Liver (tissue), 8 donors: ENCODE measurements at regions not wholly inside any gene's neighbourhood (a gene's known extent, or its start where the extent isn't known, plus 50 kb on each side); places are given as distances from the start of the nearest gene placed in this dataset.

ENCODE experiments used
- DNase-seq: peaks from one replicate; pipeline ENCODE4 v3.0.0-alpha.2; 2017; ENCODE audit warnings: low spot score
- H3K27ac ChIP-seq, 2 donors: one replicate each; pipeline ENCODE4 v1.7.0; 2013; ENCODE audit warnings: inconsistent platforms in 2 of 2, low read length in 2 of 2, control low read depth in 1 of 2, low read depth in 1 of 2, mild to moderate bottlenecking in 1 of 2
- H3K27me3 ChIP-seq, 4 donors: one replicate each; pipeline versions ENCODE4 v1.6.1 to v1.7.0; 2013; ENCODE audit warnings: low read length in 3 of 4, inconsistent platforms in 1 of 4, mild to moderate bottlenecking in 1 of 4, moderate library complexity in 1 of 4; ENCODE audit not compliant: control insufficient read depth in 4 of 4, insufficient read depth in 4 of 4
- H3K36me3 ChIP-seq, 4 donors: one replicate each; pipeline versions ENCODE4 v1.6.1 to v1.7.0; 2013; ENCODE audit warnings: low read length in 3 of 4, mild to moderate bottlenecking in 3 of 4, low read depth in 1 of 4, moderate library complexity in 1 of 4; ENCODE audit not compliant: control insufficient read depth in 4 of 4, insufficient read depth in 3 of 4
- H3K4me1 ChIP-seq, 4 donors: one replicate each; pipeline versions ENCODE4 v1.6.1 to v1.7.0; 2013; ENCODE audit warnings: low read length in 3 of 4, mild to moderate bottlenecking in 3 of 4, moderate library complexity in 1 of 4; ENCODE audit not compliant: control insufficient read depth in 4 of 4, insufficient read depth in 4 of 4
- H3K4me3 ChIP-seq, 3 donors: one replicate each; pipeline versions ENCODE4 v1.6.1 to v1.7.0; 2013; ENCODE audit warnings: low read length in 3 of 3, control low read depth in 1 of 3, low read depth in 1 of 3, mild to moderate bottlenecking in 1 of 3
- H3K9ac ChIP-seq, 2 donors: one replicate each; pipeline ENCODE4 v1.7.0; 2013; ENCODE audit warnings: low read length in 2 of 2, mild to moderate bottlenecking in 2 of 2, moderate library complexity in 2 of 2, control low read depth in 1 of 2, low read depth in 1 of 2
- H3K9me3 ChIP-seq, 4 donors: one replicate each; pipeline versions ENCODE4 v1.6.1 to v1.7.0; 2013; ENCODE audit warnings: low read length in 3 of 4; ENCODE audit not compliant: control insufficient read depth in 4 of 4
- ATF3 ChIP-seq: IDR thresholded peaks from 2 replicates; pipeline ENCODE4 v1.6.1; 2016; ENCODE audit warnings: antibody characterized with exemption
- CTCF ChIP-seq: fragments of 150-350 bp; IDR thresholded peaks from 2 replicates; pipeline ENCODE4 v1.5.1; 2017; ENCODE audit warnings: improper control_type of control experiment, low read depth, low read length; ENCODE audit not compliant: missing input control
- FOXA1 ChIP-seq: IDR thresholded peaks from 2 replicates; pipeline ENCODE4 v1.6.1; 2016; ENCODE audit warnings: antibody characterized with exemption
- FOXA2 ChIP-seq: IDR thresholded peaks from 2 replicates; pipeline ENCODE4 v1.6.1; 2016; ENCODE audit warnings: antibody characterized with exemption
- GABPA ChIP-seq, 2 donors: IDR thresholded peaks in 1 of 2; conservative IDR thresholded peaks in 1 of 2; 2 replicates each; pipeline ENCODE4 v1.6.1; 2016; ENCODE audit warnings: antibody characterized with exemption in 2 of 2, mild to moderate bottlenecking in 1 of 2, moderate library complexity in 1 of 2
- HNF4A ChIP-seq, 2 donors: conservative IDR thresholded peaks; 2 replicates each; pipeline ENCODE4 v1.6.1; 2016; ENCODE audit warnings: antibody characterized with exemption in 2 of 2, mild to moderate bottlenecking in 2 of 2
- HNF4G ChIP-seq: IDR thresholded peaks from 2 replicates; pipeline ENCODE4 v1.6.1; 2016; ENCODE audit warnings: antibody characterized with exemption
- JUND ChIP-seq, 2 donors: IDR thresholded peaks; 2 replicates each; pipeline ENCODE4 v1.6.1; 2016; ENCODE audit warnings: antibody characterized with exemption in 2 of 2
- NR2F2 ChIP-seq: IDR thresholded peaks from 2 replicates; pipeline ENCODE4 v1.6.1; 2016; ENCODE audit warnings: antibody characterized with exemption
- RAD21 ChIP-seq, 2 donors: IDR thresholded peaks; 2 replicates each; pipeline ENCODE4 v1.6.1; 2016; ENCODE audit warnings: antibody characterized with exemption in 2 of 2, mild to moderate bottlenecking in 2 of 2
- RXRA ChIP-seq, 2 donors: IDR thresholded peaks; 2 replicates each; pipeline ENCODE4 v1.6.1; 2017 to 2018; ENCODE audit warnings: antibody characterized with exemption in 2 of 2, mild to moderate bottlenecking in 1 of 2
- SP1 ChIP-seq: IDR thresholded peaks from 2 replicates; pipeline ENCODE4 v1.6.1; 2018; ENCODE audit warnings: antibody characterized with exemption, mild to moderate bottlenecking
- TAF1 ChIP-seq: conservative IDR thresholded peaks from 2 replicates; pipeline ENCODE4 v1.6.1; 2016; ENCODE audit warnings: antibody characterized with exemption, mild to moderate bottlenecking
- YY1 ChIP-seq: IDR thresholded peaks from 2 replicates; pipeline ENCODE4 v1.6.1; 2016; ENCODE audit warnings: antibody characterized with exemption, mild to moderate bottlenecking
- ZBTB33 ChIP-seq: IDR thresholded peaks from 2 replicates; pipeline ENCODE4 v1.6.1; 2016; ENCODE audit warnings: antibody characterized with exemption
- WGBS: extraction: QIAGEN DNeasy Blood & Tissue Kit; methylation state at CpG from one replicate; pipeline ENCODE4 v1.1.7; 2013; 5-methylcytosine and 5-hydroxymethylcytosine counted together
- donor health status: healthy.
- donor health status: healthy.
- donor health status: healthy.
- donor health status: healthy.
- donor health status: healthy.

DNA sequence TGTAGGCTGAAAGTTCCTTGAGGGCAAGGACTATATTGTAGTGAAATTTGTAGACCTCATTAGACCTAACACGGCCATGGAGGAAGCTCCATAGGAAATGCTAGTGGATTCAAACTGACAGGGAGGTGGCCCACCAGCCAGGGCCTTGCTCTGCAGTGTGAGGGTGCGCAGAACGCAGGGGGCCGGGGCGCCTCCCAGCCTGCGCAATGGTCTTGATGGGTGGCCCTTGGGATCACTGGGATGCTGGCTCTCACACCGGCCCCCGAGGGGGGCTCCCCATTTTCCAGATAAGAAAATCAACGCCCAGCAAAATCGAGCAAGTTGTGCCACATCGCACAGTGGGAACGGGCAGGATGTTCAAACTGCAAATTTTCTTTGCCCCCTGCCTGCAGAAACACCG, 655.4 kb downstream of the GALR1 start:
- Histone ChIP-seq H3K4me1 (peaks cover 0 to 4% (median 2%) of the 10 kb centered on the region in 4 donors), H3K9me3 (no peaks in the 10 kb centered on the region), H3K4me3 (no peak overlapping the region), H3K36me3 (no peaks in the 10 kb centered on the region), H3K9ac (no peak overlapping the region), H3K27ac (no peak overlapping the region), H3K27me3 (no peaks in the 10 kb centered on the region)
- DNase-seq, result no peak
- WGBS, result 80% methylated on average over 13 of the region's 13 CpGs
- TF ChIP-seq YY1, result no peak
- no peak for TF ChIP-seq CTCF
- TF ChIP-seq JUND (IDR thresholded peaks at IDR 0.05), result no peak

DNA sequence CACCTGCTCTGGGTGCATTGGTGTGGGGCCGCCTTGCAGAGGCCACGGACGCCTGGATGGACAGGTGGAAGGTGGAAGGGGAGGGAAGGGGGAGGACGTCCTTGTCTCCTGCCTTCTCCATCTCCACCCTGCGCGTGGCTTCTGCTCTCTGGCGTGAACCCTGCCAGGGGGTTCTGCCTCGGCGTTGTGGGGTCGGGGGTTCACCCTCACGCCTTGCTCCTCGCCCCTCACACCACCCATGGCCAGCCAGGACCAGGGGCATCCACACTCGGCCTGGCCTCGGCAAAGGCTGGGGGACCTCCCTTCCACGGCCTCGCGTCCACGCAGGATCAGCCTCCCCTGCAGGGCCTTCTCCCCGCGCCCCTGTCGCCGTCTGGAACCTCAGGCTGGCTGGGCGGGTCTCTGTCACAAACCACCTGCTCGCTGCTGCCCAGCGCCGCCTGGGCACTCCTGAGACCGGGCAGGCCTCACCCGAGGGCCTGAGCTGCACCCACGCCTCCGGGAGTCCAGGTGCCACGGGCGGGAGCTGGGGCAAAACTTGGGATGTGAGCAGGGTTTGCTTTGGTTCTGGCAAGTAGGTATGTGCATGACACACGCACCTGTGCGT, 655.9 kb downstream of the GALR1 start:
- no peaks in the 10 kb centered on the region for H3K4me1 ChIP-seq
- no peak for DNase-seq
- no peak overlapping the region for H3K27ac ChIP-seq
- no peak overlapping the region for H3K4me3 ChIP-seq
- no peaks in the 10 kb centered on the region for H3K9me3 ChIP-seq
- H3K27me3 ChIP-seq, result peaks cover 0 to 2% (median 0%) of the 10 kb centered on the region in 4 donors
- H3K9ac ChIP-seq, result no peak overlapping the region
- TF ChIP-seq NR2F2 (no peak), FOXA2 (no peak), SP1 (no peak), TAF1 (no peak)
- H3K36me3 ChIP-seq, result no peaks in the 10 kb centered on the region
- WGBS, result 87% methylated on average over 34 of the region's 34 CpGs

DNA sequence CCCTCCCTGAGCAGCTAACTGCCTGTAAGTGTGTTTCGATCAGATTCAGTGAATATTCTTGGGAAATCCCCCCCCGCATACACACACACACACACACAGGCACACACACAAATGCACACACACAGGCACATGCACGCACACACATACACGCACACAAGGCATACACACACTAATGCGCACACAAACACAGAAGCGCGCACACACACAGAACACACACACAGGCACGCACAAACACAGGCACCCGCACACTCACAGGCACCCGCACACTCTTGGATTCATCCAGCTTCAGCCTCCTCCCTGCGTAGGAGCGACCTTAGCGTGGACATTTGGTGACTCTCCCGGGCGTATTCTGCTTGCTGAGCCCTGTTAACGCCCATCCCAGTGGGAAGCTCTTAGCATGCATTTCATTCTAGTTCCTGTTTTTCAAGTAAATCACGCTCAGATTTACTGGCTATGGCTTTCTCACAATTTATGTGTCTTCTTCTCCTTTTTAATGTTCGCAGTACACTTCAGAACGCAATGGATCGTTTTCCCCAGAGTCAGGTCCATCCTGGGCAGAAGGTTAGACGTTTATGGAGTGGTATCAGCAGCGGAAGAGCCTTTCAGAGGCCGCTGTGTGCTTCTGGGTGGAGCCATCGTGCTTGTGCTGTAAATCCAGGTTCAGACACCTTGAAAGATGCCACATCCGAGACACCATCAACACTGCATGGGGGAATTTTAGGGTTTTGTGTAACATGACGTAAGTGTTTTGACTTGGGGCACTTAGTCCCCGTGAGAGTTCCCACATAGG, 656.6 kb downstream of the GALR1 start:
- DNase-seq, result no peak
- 72% methylated on average over 27 of the region's 27 CpGs for WGBS
- Histone ChIP-seq H3K36me3 (no peaks in the 10 kb centered on the region), H3K27me3 (peaks cover 0 to 4% (median 0%) of the 10 kb centered on the region in 4 donors), H3K4me3 (no peak overlapping the region), H3K4me1 (no peaks in the 10 kb centered on the region), H3K27ac (no peak overlapping the region), H3K9ac (no peak overlapping the region), H3K9me3 (no peaks in the 10 kb centered on the region)
- TF ChIP-seq RXRA (IDR thresholded peaks at IDR 0.05) (no peak), YY1 (no peak), GABPA (IDR thresholded peaks at IDR 0.05 in 1 of 2, conservative IDR thresholded peaks at IDR 0.05 in 1 of 2) (no peak), HNF4A (conservative IDR thresholded peaks at IDR 0.05) (no peak), HNF4G (no peak), ZBTB33 (no peak), FOXA1 (no peak), SP1 (no peak), ATF3 (no peak), RAD21 (IDR thresholded peaks at IDR 0.05) (no peak), NR2F2 (no peak)
